ENCODE measurements at regions not wholly inside any gene's neighbourhood (a gene's known extent, or its start where the extent isn't known, plus 50 kb on each side); places are given as distances from the start of the nearest gene placed in this dataset.
"Not testable (repeated sequence)": the region's sequence is repeated elsewhere in the genome, so short reads cannot be mapped to it uniquely, and the experiment has no call there.

- no peak for DNase-seq (ENCODE audit: low read depth in 3 of 3)
These were observed 268.2 kb downstream of the SH3GL2 start for GRCh38 chr9:17846948-17847655.

- no peak for DNase-seq (ENCODE audit: low read depth in 3 of 3)
These were observed 269.0 kb downstream of the SH3GL2 start for GRCh38 chr9:17847908-17848307.

- DNase-seq (ENCODE audit: low read depth in 3 of 3) = no peak
These were observed 273.2 kb downstream of the SH3GL2 start for GRCh38 chr9:17852108-17852507.

- no peak for DNase-seq (ENCODE audit: low read depth in 3 of 3)
These were observed 275.6 kb downstream of the SH3GL2 start for GRCh38 chr9:17854487-17854886.

- no peak for DNase-seq (ENCODE audit: low read depth in 3 of 3)
These were observed 278.1 kb downstream of the SH3GL2 start for GRCh38 chr9:17856995-17857394.

- no peak for DNase-seq (ENCODE audit: low read depth in 3 of 3)
These were observed 280.4 kb downstream of the SH3GL2 start for GRCh38 chr9:17859228-17859627.

GRCh38 chr9:17859987-17860386 is 281.1 kb downstream of the SH3GL2 start:
- no peak for DNase-seq (ENCODE audit: low read depth in 3 of 3)

- DNase-seq (ENCODE audit: low read depth in 3 of 3) = no peak
These were observed 283.2 kb downstream of the SH3GL2 start for GRCh38 chr9:17862101-17862500.

GRCh38 chr9:17862629-17863028 is 283.8 kb downstream of the SH3GL2 start:
- no peak for DNase-seq (ENCODE audit: low read depth in 3 of 3)

GRCh38 chr9:17863213-17863883 is 284.5 kb downstream of the SH3GL2 start:
- no peak for DNase-seq (ENCODE audit: low read depth in 3 of 3)

- DNase-seq (ENCODE audit: low read depth in 3 of 3) = no peak
These were observed 285.1 kb downstream of the SH3GL2 start for GRCh38 chr9:17863924-17864323.

GRCh38 chr9:17864951-17865350 is 286.1 kb downstream of the SH3GL2 start:
- no peak for DNase-seq (ENCODE audit: low read depth in 3 of 3)

GRCh38 chr9:17865881-17866280 is 287.0 kb downstream of the SH3GL2 start:
- no peak for DNase-seq (ENCODE audit: low read depth in 3 of 3)

- no peak for DNase-seq (ENCODE audit: low read depth in 3 of 3)
These were observed 291.9 kb downstream of the SH3GL2 start for GRCh38 chr9:17870722-17871121.

- no peak for DNase-seq (ENCODE audit: low read depth in 3 of 3)
These were observed 292.5 kb downstream of the SH3GL2 start for GRCh38 chr9:17871213-17871890.

- no peak for DNase-seq (ENCODE audit: low read depth in 3 of 3)
These were observed 297.0 kb downstream of the SH3GL2 start for GRCh38 chr9:17875886-17876285.

GRCh38 chr9:17876687-17877086 is 297.8 kb downstream of the SH3GL2 start:
- DNase-seq (ENCODE audit: low read depth in 3 of 3) = no peak

- no peak for DNase-seq (ENCODE audit: low read depth in 3 of 3)
These were observed 300.0 kb downstream of the SH3GL2 start for GRCh38 chr9:17878810-17879370.

- no peak for DNase-seq (ENCODE audit: low read depth in 3 of 3)
These were observed 302.5 kb downstream of the SH3GL2 start for GRCh38 chr9:17881371-17881770.

- no peak for DNase-seq (ENCODE audit: low read depth in 3 of 3)
These were observed 304.1 kb downstream of the SH3GL2 start for GRCh38 chr9:17882688-17883594.

GRCh38 chr9:17888066-17888465 is 309.2 kb downstream of the SH3GL2 start:
- DNase-seq (ENCODE audit: low read depth in 3 of 3) = no peak

- not testable (repeated sequence) for DNase-seq (ENCODE audit: low read depth in 3 of 3)
These were observed 310.1 kb downstream of the SH3GL2 start for GRCh38 chr9:17888964-17889363.

Data from stimulated activated CD4-positive, alpha-beta T cell treated with anti-CD3 and anti-CD28 coated beads, TNF-alpha, amount 100 ng/mL, for 4 hours (primary cell).